ENCODE measurements at regions not wholly inside any gene's neighbourhood (a gene's known extent, or its start where the extent isn't known, plus 50 kb on each side); places are given as distances from the start of the nearest gene placed in this dataset.
"Not testable (repeated sequence)": the region's sequence is repeated elsewhere in the genome, so short reads cannot be mapped to it uniquely, and the experiment has no call there.

GRCh38 chrX:140065961-140066662 is 100.8 kb upstream of the CXorf66 start:
- no peak for DNase-seq (ENCODE audit: low read depth)

- no peak for DNase-seq (ENCODE audit: low read depth)
These were observed 99.7 kb upstream of the CXorf66 start for GRCh38 chrX:140064993-140065392.

- DNase-seq (ENCODE audit: low read depth): peak; percentile 4
These were observed 91.7 kb upstream of the CXorf66 start for GRCh38 chrX:140057001-140057411.

GRCh38 chrX:140053846-140054245 is 88.5 kb upstream of the CXorf66 start:
- no peak for DNase-seq (ENCODE audit: low read depth)

GRCh38 chrX:140050906-140051305 is 85.6 kb upstream of the CXorf66 start:
- no peak for DNase-seq (ENCODE audit: low read depth)

- no peak for DNase-seq (ENCODE audit: low read depth)
These were observed 75.1 kb upstream of the CXorf66 start for GRCh38 chrX:140040386-140040785.

GRCh38 chrX:140038842-140039241 is 73.5 kb upstream of the CXorf66 start:
- no peak for DNase-seq (ENCODE audit: low read depth)

- no peak for DNase-seq (ENCODE audit: low read depth)
These were observed 69.6 kb upstream of the CXorf66 start for GRCh38 chrX:140034916-140035315.

GRCh38 chrX:140022482-140022881 is 57.2 kb upstream of the CXorf66 start:
- DNase-seq (ENCODE audit: low read depth): no peak

GRCh38 chrX:140019134-140019533 is 53.8 kb upstream of the CXorf66 start:
- not testable (repeated sequence) for DNase-seq (ENCODE audit: low read depth)
